GM18907 (cell line): ENCODE measurements at regions not wholly inside any gene's neighbourhood (a gene's known extent, or its start where the extent isn't known, plus 50 kb on each side); places are given as distances from the start of the nearest gene placed in this dataset.

Experiments
- ATAC-seq: cut with Tn5 transposase; IDR thresholded peaks from one replicate; pipeline ENCODE4 v1.9.1; 2021; ENCODE audit warnings: mild to moderate bottlenecking, moderate library complexity; ENCODE audit not compliant: unreplicated experiment

- no peak for ATAC-seq
Observed at GRCh38 chr9:118163751-118164150, 459.5 kb downstream of the TLR4 start.

- no peak for ATAC-seq
Observed at GRCh38 chr9:118165451-118165850, 461.2 kb downstream of the TLR4 start.

GRCh38 chr9:118170032-118170955 lies 466.1 kb downstream of the TLR4 start:
- ATAC-seq = peak; percentile 59

GRCh38 chr9:118177241-118177640 lies 473.0 kb downstream of the TLR4 start:
- ATAC-seq = no peak

GRCh38 chr9:118183576-118183975 lies 479.4 kb downstream of the TLR4 start:
- no peak for ATAC-seq

- ATAC-seq = no peak
Observed at GRCh38 chr9:118187408-118187807, 483.2 kb downstream of the TLR4 start.

GRCh38 chr9:118189615-118190014 lies 485.4 kb downstream of the TLR4 start:
- no peak for ATAC-seq

- no peak for ATAC-seq
Observed at GRCh38 chr9:118192807-118193206, 488.6 kb downstream of the TLR4 start.

GRCh38 chr9:118209343-118209742 lies 505.1 kb downstream of the TLR4 start:
- no peak for ATAC-seq

- no peak for ATAC-seq
Observed at GRCh38 chr9:118215549-118215948, 511.3 kb downstream of the TLR4 start.

GRCh38 chr9:118222375-118222774 lies 518.2 kb downstream of the TLR4 start:
- no peak for ATAC-seq

GRCh38 chr9:118223111-118223510 lies 518.9 kb downstream of the TLR4 start:
- no peak for ATAC-seq

- ATAC-seq = no peak
Observed at GRCh38 chr9:118230329-118230728, 526.1 kb downstream of the TLR4 start.

GRCh38 chr9:118236625-118237024 lies 532.4 kb downstream of the TLR4 start:
- ATAC-seq = no peak

- no peak for ATAC-seq
Observed at GRCh38 chr9:118238139-118238538, 533.9 kb downstream of the TLR4 start.

- no peak for ATAC-seq
Observed at GRCh38 chr9:118252027-118252426, 547.8 kb downstream of the TLR4 start.

GRCh38 chr9:118262191-118262590 lies 558.0 kb downstream of the TLR4 start:
- no peak for ATAC-seq

- ATAC-seq = no peak
Observed at GRCh38 chr9:118263949-118264348, 559.7 kb downstream of the TLR4 start.

GRCh38 chr9:118268046-118268445 lies 563.8 kb downstream of the TLR4 start:
- no peak for ATAC-seq

- ATAC-seq = no peak
Observed at GRCh38 chr9:118269623-118270022, 565.4 kb downstream of the TLR4 start.

GRCh38 chr9:118271331-118271730 lies 567.1 kb downstream of the TLR4 start:
- ATAC-seq = no peak

- no peak for ATAC-seq
Observed at GRCh38 chr9:118271936-118272335, 567.7 kb downstream of the TLR4 start.

- no peak for ATAC-seq
Observed at GRCh38 chr9:118273048-118273447, 568.8 kb downstream of the TLR4 start.
